ENCODE measurements at regions not wholly inside any gene's neighbourhood (a gene's known extent, or its start where the extent isn't known, plus 50 kb on each side); places are given as distances from the start of the nearest gene placed in this dataset.
"Not testable (repeated sequence)": the region's sequence is repeated elsewhere in the genome, so short reads cannot be mapped to it uniquely, and the experiment has no call there.

DNA sequence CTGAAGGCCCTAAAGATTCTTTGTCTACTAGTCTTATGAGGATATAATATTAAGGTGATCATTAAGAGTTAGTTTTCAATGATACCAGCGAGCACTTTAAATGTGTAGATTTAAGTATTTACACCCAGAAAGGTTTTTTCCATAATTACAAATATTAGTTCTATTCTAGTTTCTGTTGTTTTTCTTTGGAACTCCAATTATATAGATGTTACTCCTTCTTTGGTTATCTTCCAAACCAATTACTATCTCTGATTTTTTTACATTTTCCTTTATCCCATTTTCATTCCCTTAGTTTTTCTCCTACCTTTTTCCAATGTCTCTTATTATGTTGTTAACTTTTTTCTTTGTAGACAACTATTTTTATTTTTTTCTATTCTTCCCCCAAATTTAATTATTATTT is 355.1 kb downstream of the KCNN2 start (continued):
- no peak for TF ChIP-seq EGR1 (IDR thresholded peaks at IDR 0.05; ENCODE audit: borderline replicate concordance, low read depth, low read length)

DNA sequence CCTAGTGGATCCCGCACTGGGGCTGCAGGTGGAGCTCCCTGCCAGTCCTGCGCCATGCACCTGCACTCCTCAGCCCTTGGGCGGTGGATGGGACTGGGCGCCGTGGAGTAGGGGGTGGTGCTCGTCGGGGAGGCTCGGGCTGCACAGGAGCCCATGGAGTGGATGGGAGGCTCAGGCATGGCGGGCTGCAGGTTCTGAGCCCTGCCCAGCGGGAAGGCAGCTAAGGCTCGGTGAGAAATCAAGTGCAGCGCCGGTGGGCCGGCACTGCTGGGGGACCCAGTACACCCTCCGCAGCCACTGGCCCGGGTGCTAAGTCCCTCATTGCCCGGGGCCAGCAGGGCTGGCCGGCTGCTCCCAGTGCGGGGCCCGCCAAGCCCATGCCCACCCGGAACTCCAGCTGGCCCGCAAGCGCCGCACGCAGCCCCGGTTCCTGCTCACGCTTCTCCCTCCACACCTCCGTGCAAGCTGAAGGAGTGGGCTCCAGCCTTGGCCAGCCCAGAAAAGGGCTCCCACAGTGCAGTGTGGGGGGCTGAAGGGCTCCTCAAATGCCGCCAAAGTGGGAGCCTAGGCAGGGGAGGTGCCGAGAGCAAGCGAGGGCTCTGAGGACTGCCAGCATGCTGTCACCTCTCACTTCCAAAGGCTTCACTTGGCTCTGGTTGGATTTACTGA is 342.5 kb downstream of the KCNN2 start:
- H3K9me3 ChIP-seq (ENCODE audit: insufficient read depth in 2 of 2, low read depth in 1 of 2, low read length in 1 of 2); H3K23me2 ChIP-seq (ENCODE audit: low read depth, low read length); H3K79me2 ChIP-seq (ENCODE audit: control insufficient read depth in 1 of 2, insufficient read depth in 2 of 2, low read length in 2 of 2); H3K18ac ChIP-seq (ENCODE audit: extremely low read depth, low read length); H3K9ac ChIP-seq (replicated peaks in 1 of 4; ENCODE audit: extremely low read depth in 1 of 4, low read depth in 3 of 4, low read length in 3 of 4); H3K79me1 ChIP-seq (ENCODE audit: low read depth, low read length); H2BK5ac ChIP-seq (ENCODE audit: low read depth, low read length); H3K23ac ChIP-seq (ENCODE audit: insufficient read length); H2AFZ ChIP-seq (ENCODE audit: low read length); H3K4me2 ChIP-seq (ENCODE audit: insufficient read depth in 1 of 2, low read depth in 2 of 2, low read length in 2 of 2); POLR2A ChIA-PET (ENCODE audit: partially characterized antibody); FAIRE-seq; H3K14ac ChIP-seq (ENCODE audit: insufficient read length); H2BK20ac ChIP-seq (ENCODE audit: low read length); DNase-seq (ENCODE audit: low read depth in 1 of 2, low spot score in 2 of 2); H3K4ac ChIP-seq (replicated peaks; ENCODE audit: insufficient read length, low read depth, low read length); H2BK15ac ChIP-seq (ENCODE audit: low read length); H2BK12ac ChIP-seq (ENCODE audit: low read depth, low read length); H2BK120ac ChIP-seq (replicated peaks; ENCODE audit: low read depth, low read length); H4K20me1 ChIP-seq (replicated peaks in 1 of 2; ENCODE audit: control insufficient read depth in 1 of 2, insufficient read depth in 2 of 2, low read length in 2 of 2); H3K27me3 ChIP-seq (replicated peaks in 1 of 4; ENCODE audit: control insufficient read depth in 3 of 4, extremely low read depth in 1 of 4, insufficient read depth in 3 of 4, low read length in 3 of 4); H4K91ac ChIP-seq (replicated peaks; ENCODE audit: insufficient read length, low read length); H3K36me3 ChIP-seq (ENCODE audit: control insufficient read depth in 2 of 4, insufficient read depth in 4 of 4, low read length in 3 of 4); H3K56ac ChIP-seq (replicated peaks; ENCODE audit: insufficient read length, low read depth, low read length); H2AK5ac ChIP-seq (ENCODE audit: low read depth, low read length); H3K27ac ChIP-seq (ENCODE audit: low read depth, low read length); H4K8ac ChIP-seq (ENCODE audit: extremely low read depth, insufficient read depth, low read length); H4K5ac ChIP-seq (ENCODE audit: insufficient read length, low read depth, low read length); H3K4me1 ChIP-seq (replicated peaks in 1 of 4; ENCODE audit: control insufficient read depth in 3 of 4, insufficient read depth in 4 of 4, low read length in 3 of 4); H3K4me3 ChIP-seq (ENCODE audit: extremely low read depth in 1 of 4, insufficient read depth in 2 of 4, low read depth in 3 of 4, low read length in 4 of 4): not testable (repeated sequence)
- WGBS, 2 experiments (ENCODE audit: extremely low coverage in 1 of 2, insufficient coverage in 1 of 2, insufficient read length in 1 of 2, insufficient replicate concordance in 2 of 2, low coverage in 1 of 2, low lambda C conversion rate in 2 of 2, missing lambda C conversion rate in 1 of 2), result 99% methylated on average over 18 of the region's 31 CpGs; no CpG with 5 or more reads in 1 of the 2 experiments
- CTCF ChIA-PET (ENCODE audit: partially characterized antibody), result interaction anchor here (0.6 kb wide), 1 partner anchor 22 kb away, joined by 3 read pairs; no protein-coding TSS in a partner anchor

Data from H1 (cell line).